PC-3 (cell line): ENCODE measurements at regions not wholly inside any gene's neighbourhood (a gene's known extent, or its start where the extent isn't known, plus 50 kb on each side); places are given as distances from the start of the nearest gene placed in this dataset.

Source experiments
- ATAC-seq: fragments of 200-7000 bp; cut with Tn5 transposase; 2 replicates; pipeline ENCODE4 v1.9.1; 2020; ENCODE audit warnings: mild to moderate bottlenecking, moderate library complexity
- BruUV-seq: library from RNA; stranded (reverse); fragments of 400-500 nt; replicated peaks from 2 replicates; lab custom pipeline; 2021; lab: Mats Ljungman, UMichigan
- CTCF ChIA-PET: fragments of 300-600 bp; sonication (Branson Sonifier 250); formaldehyde crosslinking; loops from one replicate; lab custom pipeline; 2022; ENCODE audit warnings: antibody characterized with exemption; lab: Charles Lee
- POLR2A ChIA-PET: fragments of 300-600 bp; sonication (Branson Sonifier 250); formaldehyde crosslinking; loops from one replicate; lab custom pipeline; 2022; ENCODE audit warnings: antibody characterized with exemption; ENCODE audit not compliant: unreplicated experiment; lab: Charles Lee
- DNase-seq: peaks from one replicate; pipeline ENCODE4 v3.0.0-alpha.2; 2015
- H2AFZ ChIP-seq: fragments of 300-600 bp; sonication (generic); 2 replicates; pipeline ENCODE4 v1.6.0; 2016; ENCODE audit warnings: antibody characterized with exemption, low read length
- H3F3A ChIP-seq: fragments of 300-600 bp; sonication (generic); one replicate; pipeline ENCODE4 v1.6.0; 2017; ENCODE audit warnings: antibody characterized with exemption, low read length, control low read depth, mild to moderate bottlenecking; ENCODE audit not compliant: unreplicated experiment
- H3K27ac ChIP-seq: fragments of 300-600 bp; sonication (generic); 2 replicates; pipeline ENCODE4 v1.5.1; 2016; ENCODE audit warnings: mild to moderate bottlenecking, low read length
- H3K27me3 ChIP-seq: fragments of 300-600 bp; sonication (generic); 2 replicates; pipeline ENCODE4 v1.6.1; 2016; ENCODE audit warnings: low read length, mixed read lengths
- H3K36me3 ChIP-seq: fragments of 300-600 bp; sonication (generic); 2 replicates; pipeline ENCODE4 v1.6.1; 2016; ENCODE audit warnings: low read depth, mixed run types, low read length, mixed read lengths
- H3K4me1 ChIP-seq: fragments of 300-600 bp; sonication (generic); 2 replicates; pipeline ENCODE4 v1.5.1; 2016; ENCODE audit warnings: low read length; ENCODE audit not compliant: insufficient read depth
- H3K4me2 ChIP-seq: fragments of 300-600 bp; sonication (generic); 2 replicates; pipeline ENCODE4 v1.6.0; 2016; ENCODE audit warnings: low read length
- H3K4me3 ChIP-seq: fragments of 300-600 bp; sonication (generic); 2 replicates; pipeline ENCODE4 v1.5.1; 2016; ENCODE audit warnings: mild to moderate bottlenecking, low read length, mixed read lengths
- H3K79me2 ChIP-seq: fragments of 300-600 bp; sonication (generic); 2 replicates; pipeline ENCODE4 v1.6.1; 2017; ENCODE audit warnings: low read length, mixed read lengths
- H3K9ac ChIP-seq: fragments of 300-600 bp; sonication (generic); 2 replicates; pipeline ENCODE4 v1.6.0; 2016; ENCODE audit warnings: mild to moderate bottlenecking, low read length
- H3K9me2 ChIP-seq: fragments of 300-600 bp; sonication (generic); replicated peaks from 2 replicates; pipeline ENCODE4 v1.6.1; 2016; ENCODE audit warnings: mixed run types, low read length, mixed read lengths
- H3K9me3 ChIP-seq: fragments of 300-600 bp; sonication (generic); 2 replicates; pipeline ENCODE4 v1.6.1; 2016; ENCODE audit warnings: low read length, mixed read lengths
- H4K20me1 ChIP-seq: fragments of 300-600 bp; sonication (generic); 2 replicates; pipeline ENCODE4 v1.6.1; 2016; ENCODE audit warnings: low read length, mixed read lengths
- CTCF ChIP-seq: fragments of 300-600 bp; sonication (generic); conservative IDR thresholded peaks from 2 replicates; pipeline ENCODE4 v1.5.1; 2017; ENCODE audit warnings: antibody characterized with exemption, low read depth, mild to moderate bottlenecking, low read length
- EZH2 ChIP-seq: fragments of 300-600 bp; sonication (generic); IDR thresholded peaks from one replicate; pipeline ENCODE4 v1.6.1; 2017; ENCODE audit warnings: antibody characterized with exemption, mild to moderate bottlenecking, low read length; ENCODE audit not compliant: unreplicated experiment
- EZH2phosphoT487 ChIP-seq: fragments of 300-600 bp; sonication (generic); IDR thresholded peaks from 2 replicates; pipeline ENCODE4 v1.6.1; 2018; ENCODE audit warnings: mild to moderate bottlenecking, antibody characterized with exemption, low read length, borderline replicate concordance
- intact Hi-C: fragments of 100-400 bp; cut with micrococcal nuclease; formaldehyde crosslinking; loops from 2 replicates; pipeline ENCODE4 v1.9.0; 2023

GRCh38 chr5:9818340-9818845 lies 188.2 kb upstream of the TAS2R1 start:
- Histone ChIP-seq H3K27ac (no peak overlapping the region), H3K9me3 (no peaks in the 10 kb centered on the region), H3K4me2 (no peak overlapping the region), H3K9me2 (no peaks in the 10 kb centered on the region), H3K79me2 (no peaks in the 10 kb centered on the region), H3K36me3 (no peaks in the 10 kb centered on the region), H3K9ac (no peak overlapping the region), H3K27me3 (0 out of 2 replicates have a peak, but pooled peaks cover 3% of the 10 kb centered on the region), H3K4me1 (no peaks in the 10 kb centered on the region), H4K20me1 (no peaks in the 10 kb centered on the region), H2AFZ (no peak overlapping the region), H3K4me3 (no peak overlapping the region), H3F3A (no peaks in the 10 kb centered on the region)
- intact Hi-C loops: no loop called here
- POLR2A ChIA-PET: no interaction called here
- BruUV-seq: no TSS peak
- ATAC-seq (no peak), DNase-seq (no peak)
- CTCF ChIA-PET: no interaction called here
- TF ChIP-seq EZH2 (no peak), EZH2phosphoT487 (no peak), CTCF (no peak)

DNA sequence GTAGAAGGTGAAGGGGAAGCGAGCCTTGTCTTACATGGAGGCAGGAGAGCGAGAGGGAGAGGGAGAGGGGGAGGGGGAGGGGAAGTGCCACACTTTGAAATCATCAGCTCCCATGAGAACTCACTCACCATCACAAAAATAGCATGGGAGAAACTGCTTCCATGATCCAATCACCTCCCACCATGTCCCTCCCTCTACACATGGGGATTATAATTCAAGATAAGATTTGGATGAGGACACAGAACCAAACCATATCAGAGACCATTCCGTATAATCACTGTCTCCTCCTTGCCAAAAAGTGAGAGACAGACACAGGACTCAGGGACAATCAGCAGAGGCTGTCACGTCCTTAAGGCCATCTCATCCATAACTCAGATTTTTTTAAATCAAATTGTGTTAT lies 187.7 kb upstream of the TAS2R1 start:
- intact Hi-C loops: no loop called here
- DNase-seq: no peak
- Histone ChIP-seq H3K79me2 (no peaks in the 10 kb centered on the region), H3K9ac (no peak overlapping the region), H3K27me3 (0 out of 2 replicates have a peak, but pooled peaks cover 3% of the 10 kb centered on the region), H3K9me2 (no peaks in the 10 kb centered on the region), H3K4me2 (no peak overlapping the region), H3K4me1 (no peaks in the 10 kb centered on the region), H3K27ac (no peak overlapping the region), H3K36me3 (no peaks in the 10 kb centered on the region), H2AFZ (no peak overlapping the region), H3K4me3 (no peak overlapping the region), H3K9me3 (no peaks in the 10 kb centered on the region), H3F3A (no peaks in the 10 kb centered on the region), H4K20me1 (no peaks in the 10 kb centered on the region)
- TF ChIP-seq CTCF: no peak
- no peak for TF ChIP-seq EZH2phosphoT487
- no peak for TF ChIP-seq EZH2
- ChIA-PET CTCF (no interaction called here), POLR2A (no interaction called here)
- no TSS peak for BruUV-seq
- no peak for ATAC-seq

- no peak overlapping the region for H3K27ac ChIP-seq
- no peaks in the 10 kb centered on the region for H3K9me2 ChIP-seq
- DNase-seq: no peak
- TF ChIP-seq EZH2 (no peak), EZH2phosphoT487 (no peak), CTCF (no peak)
- H2AFZ ChIP-seq: no peak overlapping the region
- no peak overlapping the region for H3K4me2 ChIP-seq
- H3K79me2 ChIP-seq: no peaks in the 10 kb centered on the region
- ATAC-seq: no peak
- no peak overlapping the region for H3K9ac ChIP-seq
- H4K20me1 ChIP-seq: no peaks in the 10 kb centered on the region
- ChIA-PET POLR2A (no interaction called here), CTCF (no interaction called here)
- intact Hi-C loops: no loop called here
- no peak overlapping the region for H3K4me3 ChIP-seq
- H3K27me3 ChIP-seq: 0 out of 2 replicates have a peak, but pooled peaks cover 3% of the 10 kb centered on the region
- no peaks in the 10 kb centered on the region for H3K4me1 ChIP-seq
- H3K9me3 ChIP-seq: no peaks in the 10 kb centered on the region
- H3K36me3 ChIP-seq: no peaks in the 10 kb centered on the region
- H3F3A ChIP-seq: no peaks in the 10 kb centered on the region
- BruUV-seq: no TSS peak
Observed at GRCh38 chr5:9815051-9815450, 184.9 kb upstream of the TAS2R1 start.
